ENCODE measurements at regions not wholly inside any gene's neighbourhood (a gene's known extent, or its start where the extent isn't known, plus 50 kb on each side); places are given as distances from the start of the nearest gene placed in this dataset.

DNA sequence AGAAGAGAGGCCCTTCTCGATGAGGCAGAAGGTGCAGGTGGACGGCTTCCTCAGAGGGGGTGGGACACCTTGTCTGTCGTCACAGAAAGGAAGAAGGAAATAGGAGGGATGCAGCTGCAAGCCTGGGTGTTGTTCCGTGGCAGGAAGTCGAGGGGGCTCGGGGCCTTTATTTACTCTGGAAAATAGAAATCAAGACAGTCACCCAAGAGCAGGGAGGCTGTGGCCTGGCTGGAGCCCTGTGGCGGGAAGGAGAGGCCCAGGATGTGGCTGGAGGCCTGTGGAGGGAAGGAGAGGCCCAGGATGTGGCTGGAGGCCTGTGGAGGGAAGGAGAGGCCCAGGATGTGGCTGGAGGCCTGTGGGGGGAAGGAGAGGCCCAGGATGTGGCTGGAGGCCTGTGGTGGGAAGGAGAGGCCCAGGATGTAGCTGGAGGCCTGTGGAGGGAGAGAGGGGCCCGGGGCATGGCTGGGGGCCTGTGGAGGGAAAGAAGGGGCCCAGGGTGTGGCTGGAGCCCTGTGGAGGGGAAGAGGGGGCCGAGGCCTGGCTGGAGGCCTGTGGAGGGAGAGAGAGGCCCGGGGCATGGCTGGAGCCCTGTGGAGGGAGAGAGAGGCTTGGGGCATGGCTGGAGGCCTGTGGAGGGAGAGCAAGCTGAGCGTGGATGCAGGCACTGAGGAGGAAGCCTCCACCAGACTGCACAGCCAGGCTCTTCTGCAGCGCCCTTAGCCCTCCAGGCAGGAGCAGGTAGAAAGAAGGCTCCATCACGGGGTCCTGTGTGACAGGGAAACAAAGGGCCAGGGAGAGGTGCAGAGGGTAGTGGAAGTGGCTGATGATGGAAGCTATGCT lies 97.3 kb upstream of the SFMBT2 start:
- intact Hi-C loops (cut with micrococcal nuclease): loop anchor here (1.0 to 5.0 kb wide), 3 partner anchors 24 to 581 kb away; no protein-coding TSS in a partner anchor

- intact Hi-C loops (cut with micrococcal nuclease): loop anchor here (5.0 kb wide), 1 partner anchor 579 kb away; no protein-coding TSS in a partner anchor
These were observed 95.7 kb upstream of the SFMBT2 start for GRCh38 chr10:7506571-7506970.

- intact Hi-C loops (cut with micrococcal nuclease): loop anchor here (5.0 kb wide), 1 partner anchor 578 kb away; no protein-coding TSS in a partner anchor
These were observed 94.4 kb upstream of the SFMBT2 start for GRCh38 chr10:7505196-7505595.

- intact Hi-C loops (cut with micrococcal nuclease): no loop called here
These were observed 92.4 kb upstream of the SFMBT2 start for GRCh38 chr10:7503190-7503589.

GRCh38 chr10:7501157-7501556 lies 90.3 kb upstream of the SFMBT2 start:
- intact Hi-C loops (cut with micrococcal nuclease): no loop called here

- intact Hi-C loops (cut with micrococcal nuclease): no loop called here
These were observed 87.3 kb upstream of the SFMBT2 start for GRCh38 chr10:7498111-7498510.

DNA sequence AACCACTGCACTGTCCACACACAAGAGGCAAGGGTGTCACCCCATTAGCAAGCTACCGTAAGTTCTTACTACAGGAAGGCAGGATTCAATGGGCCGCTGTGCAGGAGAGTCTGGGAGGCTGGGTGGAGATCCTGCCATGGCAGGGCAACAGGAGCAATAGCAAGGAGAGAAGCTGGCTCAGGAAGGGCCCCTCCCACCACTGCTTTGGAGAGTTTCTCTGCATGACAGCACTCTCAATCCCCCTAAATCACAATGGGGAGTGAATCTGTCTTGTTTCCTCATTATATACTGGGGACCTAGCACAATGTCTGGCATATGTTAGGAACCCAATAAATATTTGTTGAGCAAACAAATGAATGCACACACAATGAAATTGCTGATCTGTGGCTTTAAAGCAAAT lies 83.2 kb upstream of the SFMBT2 start:
- intact Hi-C loops (cut with micrococcal nuclease): no loop called here

DNA sequence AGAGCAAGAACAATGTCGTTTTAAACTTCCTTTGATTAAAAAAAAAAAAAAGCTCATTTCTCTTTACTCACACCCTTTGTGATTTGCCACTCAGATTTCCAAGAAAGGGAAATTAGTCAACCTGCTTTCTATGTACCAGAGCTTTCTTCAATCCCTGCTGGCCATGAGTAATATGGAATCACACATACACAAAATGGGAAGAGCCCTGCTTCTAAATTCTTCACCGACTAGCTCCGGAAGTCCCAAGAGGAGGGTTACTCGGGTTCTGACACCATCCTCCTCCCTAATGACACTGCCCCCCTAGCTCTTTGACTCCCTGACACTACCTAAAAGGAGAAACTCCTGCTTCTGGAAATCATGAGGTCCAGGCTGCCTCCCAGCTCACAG lies 81.8 kb upstream of the SFMBT2 start:
- intact Hi-C loops (cut with micrococcal nuclease): loop anchor here (1.0 kb wide), 2 partner anchors 8 to 10 kb away; no protein-coding TSS in a partner anchor

GRCh38 chr10:7491949-7492659 lies 81.3 kb upstream of the SFMBT2 start:
- intact Hi-C loops (cut with micrococcal nuclease): loop anchor here (1.0 kb wide), 2 partner anchors 8 to 10 kb away; no protein-coding TSS in a partner anchor

DNA sequence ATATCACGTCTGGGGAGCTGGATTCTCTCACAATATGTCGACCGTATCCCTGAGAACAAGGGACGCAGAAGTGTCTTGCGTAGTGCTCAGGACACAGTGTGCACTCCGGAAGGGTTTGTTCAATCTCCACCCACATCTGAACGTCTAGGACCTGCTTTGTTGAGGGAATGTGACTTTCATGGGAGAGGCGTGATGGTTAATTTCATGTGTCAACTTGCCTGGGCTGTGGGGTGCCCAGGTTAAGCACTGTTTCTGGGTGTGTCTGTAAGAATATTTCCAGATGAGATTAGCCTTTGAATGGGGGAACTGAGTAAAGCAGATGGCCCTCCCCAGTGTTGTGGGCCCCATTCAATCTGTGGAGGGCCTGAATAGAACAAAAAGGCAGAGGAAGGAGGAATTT lies 80.4 kb upstream of the SFMBT2 start:
- intact Hi-C loops (cut with micrococcal nuclease): no loop called here

DNA sequence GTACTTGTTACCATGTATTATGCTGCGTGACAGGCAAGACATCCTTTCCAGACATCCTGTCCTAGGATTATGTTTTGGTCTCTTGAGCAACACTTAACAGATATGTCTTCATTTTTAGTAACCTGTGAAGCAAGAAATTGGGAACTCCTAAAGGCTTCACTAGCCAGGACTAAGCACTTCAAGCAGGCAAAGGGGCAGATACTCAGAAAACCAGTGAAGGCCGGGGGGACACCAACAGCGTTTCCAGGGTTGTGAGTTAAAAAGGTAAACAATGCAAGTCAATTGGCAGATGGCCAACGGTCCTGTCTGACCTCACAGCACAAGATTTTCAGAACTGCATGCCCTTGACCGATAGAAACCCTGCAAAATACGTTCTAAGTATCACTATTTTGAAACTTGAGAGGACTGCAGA lies 77.6 kb upstream of the SFMBT2 start:
- intact Hi-C loops (cut with micrococcal nuclease): loop anchor here (10.0 kb wide), 2 partner anchors 224 to 646 kb away; no protein-coding TSS in a partner anchor

GRCh38 chr10:7487528-7487927 lies 76.7 kb upstream of the SFMBT2 start:
- intact Hi-C loops (cut with micrococcal nuclease): loop anchor here (10.0 kb wide), 2 partner anchors 223 to 647 kb away; no protein-coding TSS in a partner anchor

GRCh38 chr10:7486528-7486927 lies 75.7 kb upstream of the SFMBT2 start:
- intact Hi-C loops (cut with micrococcal nuclease): loop anchor here (10.0 kb wide), 2 partner anchors 222 to 648 kb away; no protein-coding TSS in a partner anchor

GRCh38 chr10:7485799-7486198 lies 75.0 kb upstream of the SFMBT2 start:
- intact Hi-C loops (cut with micrococcal nuclease): loop anchor here (2.0 to 10.0 kb wide), 3 partner anchors 221 to 649 kb away; no protein-coding TSS in a partner anchor

DNA sequence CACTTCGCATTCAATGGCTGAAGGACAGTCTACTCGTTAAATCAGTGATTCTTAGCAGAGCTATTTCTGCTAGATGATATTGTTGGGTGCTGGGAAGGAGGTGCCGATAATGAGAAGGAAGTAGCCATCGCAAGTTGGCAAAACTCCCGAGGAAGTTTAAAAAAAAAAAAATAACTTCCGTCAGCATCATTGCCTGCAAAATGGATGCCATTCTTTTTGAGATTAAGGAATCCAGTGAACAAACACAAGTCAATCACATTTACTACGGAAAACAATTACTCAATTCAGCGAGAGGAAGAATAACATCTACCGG lies 74.4 kb upstream of the SFMBT2 start:
- intact Hi-C loops (cut with micrococcal nuclease): loop anchor here (2.0 to 10.0 kb wide), 3 partner anchors 220 to 650 kb away; no protein-coding TSS in a partner anchor

- intact Hi-C loops (cut with micrococcal nuclease): loop anchor here (1.0 to 10.0 kb wide), 6 partner anchors 8 to 650 kb away; partner anchors contain the start of gene SFMBT2
These were observed 73.8 kb upstream of the SFMBT2 start for GRCh38 chr10:7484456-7485243.

DNA sequence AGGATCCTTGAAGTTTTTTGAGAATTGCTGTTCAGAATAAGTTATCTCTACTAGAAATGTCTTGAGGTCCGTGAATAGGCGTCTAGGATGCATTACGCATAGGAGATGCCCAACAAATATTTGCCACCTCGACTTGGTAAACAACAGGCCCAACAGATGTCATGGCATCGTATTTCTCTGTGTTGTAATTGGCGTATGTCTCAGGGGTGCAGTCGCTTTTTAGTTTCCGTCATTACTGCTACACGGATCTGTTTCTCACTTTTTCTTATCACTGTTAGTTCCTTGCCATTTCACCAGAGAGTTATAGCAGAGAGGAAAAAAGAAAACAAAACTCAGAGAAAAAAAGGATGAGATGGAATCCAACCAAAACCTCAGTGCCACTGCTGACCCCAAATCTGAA lies 73.0 kb upstream of the SFMBT2 start:
- intact Hi-C loops (cut with micrococcal nuclease): loop anchor here (1.0 to 10.0 kb wide), 6 partner anchors 8 to 651 kb away; partner anchors contain the start of gene SFMBT2

- intact Hi-C loops (cut with micrococcal nuclease): loop anchor here (10.0 kb wide), 2 partner anchors 218 to 652 kb away; no protein-coding TSS in a partner anchor
These were observed 72.2 kb upstream of the SFMBT2 start for GRCh38 chr10:7482992-7483391.

GRCh38 chr10:7481368-7481765 lies 70.5 kb upstream of the SFMBT2 start:
- intact Hi-C loops (cut with micrococcal nuclease): loop anchor here (10.0 kb wide), 2 partner anchors 217 to 653 kb away; no protein-coding TSS in a partner anchor

DNA sequence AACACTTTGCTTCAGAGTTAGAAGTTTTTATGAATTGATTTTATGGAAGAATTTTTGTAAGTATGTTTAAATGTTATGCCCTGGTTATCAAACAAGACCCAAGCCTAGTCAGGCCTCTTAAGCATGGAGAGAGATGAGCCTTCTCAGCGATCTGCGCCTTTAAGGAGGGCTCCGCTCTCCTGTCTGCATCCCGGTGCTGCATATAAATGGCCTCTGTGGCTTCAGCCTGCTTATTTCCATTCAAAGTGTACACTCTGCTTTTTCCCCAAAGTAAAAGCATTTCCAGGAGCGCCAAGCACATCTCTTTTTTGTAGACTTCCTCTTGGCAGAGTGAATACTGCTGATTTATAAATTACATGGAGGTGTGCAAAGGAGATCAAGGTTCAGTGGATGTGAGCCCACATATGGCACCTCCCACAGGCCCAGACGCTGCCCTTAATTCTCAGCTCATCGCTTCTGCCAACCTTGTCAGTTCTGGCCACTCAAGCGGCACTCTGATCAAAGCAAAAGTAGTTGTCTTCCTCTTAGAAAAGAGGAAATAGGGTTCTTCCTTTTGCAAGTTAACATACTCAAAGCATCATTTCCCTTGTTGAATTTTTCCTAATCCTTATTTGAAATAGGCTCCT lies 70.0 kb upstream of the SFMBT2 start:
- intact Hi-C loops (cut with micrococcal nuclease): loop anchor here (10.0 kb wide), 2 partner anchors 216 to 654 kb away; no protein-coding TSS in a partner anchor

Data from T-helper 1 cell treated with Interleukin-12 subunit alpha and Interleukin-12 subunit beta and Interleukin-4 antibody, amounts not matched to agents 30 ng/mL and 1 ng/mL, for 36 hours (primary cell).